ENCODE measurements at regions not wholly inside any gene's neighbourhood (a gene's known extent, or its start where the extent isn't known, plus 50 kb on each side); places are given as distances from the start of the nearest gene placed in this dataset.

DNA sequence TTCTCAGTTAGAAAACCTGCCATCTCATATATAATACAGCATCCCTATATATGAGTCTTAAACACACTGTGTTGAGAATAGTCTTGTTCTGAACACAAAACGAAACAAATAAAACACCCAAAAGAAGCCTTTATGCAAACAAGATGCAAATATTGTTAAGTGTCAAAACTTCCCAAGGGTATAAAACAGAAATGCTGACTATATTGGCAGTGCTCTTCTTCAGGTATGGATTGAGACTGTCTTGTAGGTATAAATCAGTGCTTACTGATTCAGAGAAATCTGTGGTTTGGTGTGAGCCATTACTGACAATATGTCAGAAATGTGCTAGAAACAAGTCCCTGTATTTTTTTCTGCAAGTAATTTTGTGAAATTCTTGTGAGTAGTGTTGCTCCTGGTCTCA is 82.8 kb upstream of the CTSO start:
- ChIA-PET CTCF (no interaction called here), POLR2A (ENCODE audit: unreplicated experiment) (no interaction called here)
- BruUV-seq (replicated peaks): no TSS peak
- no peak for DNase-seq
- TF ChIP-seq, protein P1, sequence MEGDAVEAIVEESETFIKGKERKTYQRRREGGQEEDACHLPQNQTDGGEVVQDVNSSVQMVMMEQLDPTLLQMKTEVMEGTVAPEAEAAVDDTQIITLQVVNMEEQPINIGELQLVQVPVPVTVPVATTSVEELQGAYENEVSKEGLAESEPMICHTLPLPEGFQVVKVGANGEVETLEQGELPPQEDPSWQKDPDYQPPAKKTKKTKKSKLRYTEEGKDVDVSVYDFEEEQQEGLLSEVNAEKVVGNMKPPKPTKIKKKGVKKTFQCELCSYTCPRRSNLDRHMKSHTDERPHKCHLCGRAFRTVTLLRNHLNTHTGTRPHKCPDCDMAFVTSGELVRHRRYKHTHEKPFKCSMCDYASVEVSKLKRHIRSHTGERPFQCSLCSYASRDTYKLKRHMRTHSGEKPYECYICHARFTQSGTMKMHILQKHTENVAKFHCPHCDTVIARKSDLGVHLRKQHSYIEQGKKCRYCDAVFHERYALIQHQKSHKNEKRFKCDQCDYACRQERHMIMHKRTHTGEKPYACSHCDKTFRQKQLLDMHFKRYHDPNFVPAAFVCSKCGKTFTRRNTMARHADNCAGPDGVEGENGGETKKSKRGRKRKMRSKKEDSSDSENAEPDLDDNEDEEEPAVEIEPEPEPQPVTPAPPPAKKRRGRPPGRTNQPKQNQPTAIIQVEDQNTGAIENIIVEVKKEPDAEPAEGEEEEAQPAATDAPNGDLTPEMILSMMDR (conservative IDR thresholded peaks at IDR 0.05): no peak
- TF ChIP-seq EZH2 (IDR thresholded peaks at IDR 0.05; ENCODE audit: low read depth): no peak
- no peaks in the 10 kb centered on the region for H3K4me1 ChIP-seq (replicated peaks; ENCODE audit: insufficient read depth)
- H3K4me2 ChIP-seq: no peak overlapping the region
- no peaks in the 10 kb centered on the region for H3K27me3 ChIP-seq (ENCODE audit: insufficient read depth, low read depth)
- no peaks in the 10 kb centered on the region for H3K36me3 ChIP-seq (ENCODE audit: low read depth)
- H3F3A ChIP-seq (ENCODE audit: insufficient read depth, low read depth): no peaks in the 10 kb centered on the region
- no peak overlapping the region for H2AFZ ChIP-seq
- no peaks in the 10 kb centered on the region for H3K79me2 ChIP-seq (ENCODE audit: low read depth)
- H3K27ac ChIP-seq: no peak overlapping the region
- intact Hi-C loops (cut with micrococcal nuclease; ENCODE audit: unreplicated experiment): no loop called here
- no peaks in the 10 kb centered on the region for H3K9me2 ChIP-seq (ENCODE audit: insufficient read depth)
- no peaks in the 10 kb centered on the region for H4K20me1 ChIP-seq (ENCODE audit: insufficient read depth)
- H3K9me3 ChIP-seq (ENCODE audit: insufficient read depth, low read depth): no peaks in the 10 kb centered on the region
- H3K4me3 ChIP-seq: no peak overlapping the region

DNA sequence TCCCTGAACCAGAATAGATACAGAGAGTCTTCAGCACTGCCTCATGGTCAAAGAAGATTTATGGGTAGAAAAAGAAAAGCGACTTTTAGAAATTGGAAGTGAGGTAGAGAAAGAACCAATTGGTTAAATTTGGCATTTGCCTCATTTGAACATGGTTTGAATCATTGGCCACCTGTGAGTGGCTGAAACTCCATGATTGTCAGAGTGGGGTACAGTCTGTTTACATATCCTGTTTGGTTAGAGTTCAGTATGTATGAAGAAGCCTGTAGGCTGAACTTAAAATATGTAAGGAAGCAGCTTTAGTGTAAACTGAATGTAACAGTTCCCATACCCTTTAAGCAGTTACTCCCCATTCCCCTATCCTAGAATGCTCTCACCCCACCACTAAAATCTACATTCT is 76.0 kb upstream of the CTSO start:
- ChIA-PET CTCF (no interaction called here), POLR2A (ENCODE audit: unreplicated experiment) (no interaction called here)
- H3K9me2 ChIP-seq (ENCODE audit: insufficient read depth): no peaks in the 10 kb centered on the region
- no peak overlapping the region for H2AFZ ChIP-seq
- no peaks in the 10 kb centered on the region for H3K4me1 ChIP-seq (replicated peaks; ENCODE audit: insufficient read depth)
- no peaks in the 10 kb centered on the region for H4K20me1 ChIP-seq (ENCODE audit: insufficient read depth)
- no peaks in the 10 kb centered on the region for H3K36me3 ChIP-seq (ENCODE audit: low read depth)
- no peaks in the 10 kb centered on the region for H3F3A ChIP-seq (ENCODE audit: insufficient read depth, low read depth)
- H3K79me2 ChIP-seq (ENCODE audit: low read depth): no peaks in the 10 kb centered on the region
- no peak overlapping the region for H3K4me3 ChIP-seq
- no peaks in the 10 kb centered on the region for H3K27me3 ChIP-seq (ENCODE audit: insufficient read depth, low read depth)
- intact Hi-C loops (cut with micrococcal nuclease; ENCODE audit: unreplicated experiment): no loop called here
- no peak for TF ChIP-seq EZH2 (IDR thresholded peaks at IDR 0.05; ENCODE audit: low read depth)
- TF ChIP-seq, protein P1 (conservative IDR thresholded peaks at IDR 0.05): no peak
- DNase-seq: no peak
- BruUV-seq (replicated peaks): no TSS peak
- no peak overlapping the region for H3K4me2 ChIP-seq
- no peak overlapping the region for H3K27ac ChIP-seq
- H3K9me3 ChIP-seq (ENCODE audit: insufficient read depth, low read depth): no peaks in the 10 kb centered on the region

DNA sequence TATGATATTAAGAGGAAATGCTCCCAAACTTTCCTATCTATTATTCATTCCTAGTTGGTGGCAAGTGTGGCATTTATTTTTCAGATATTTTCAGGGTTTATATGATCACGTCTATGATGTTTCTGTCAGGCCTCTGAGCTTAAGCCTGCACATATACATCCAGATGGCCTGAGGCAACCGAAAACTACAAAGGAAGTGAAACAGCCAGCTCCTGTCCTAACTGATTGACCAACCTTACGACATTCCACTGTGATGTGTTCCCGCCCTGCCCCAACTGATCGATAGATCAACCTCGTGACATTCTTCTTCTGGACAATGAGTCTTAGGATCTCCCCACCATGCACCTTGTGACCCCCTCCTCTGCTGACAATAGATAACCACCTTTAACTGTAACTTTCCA is 67.6 kb upstream of the CTSO start:
- H3K27ac ChIP-seq: no peak overlapping the region
- no TSS peak for BruUV-seq (replicated peaks)
- no peaks in the 10 kb centered on the region for H3K27me3 ChIP-seq (ENCODE audit: insufficient read depth, low read depth)
- no peak for DNase-seq
- no peak overlapping the region for H2AFZ ChIP-seq
- H3K4me3 ChIP-seq: no peak overlapping the region
- H4K20me1 ChIP-seq (ENCODE audit: insufficient read depth): no peaks in the 10 kb centered on the region
- no peaks in the 10 kb centered on the region for H3K36me3 ChIP-seq (ENCODE audit: low read depth)
- no peaks in the 10 kb centered on the region for H3K4me1 ChIP-seq (replicated peaks; ENCODE audit: insufficient read depth)
- H3K4me2 ChIP-seq: no peak overlapping the region
- H3K9me3 ChIP-seq (ENCODE audit: insufficient read depth, low read depth): no peaks in the 10 kb centered on the region
- H3F3A ChIP-seq (ENCODE audit: insufficient read depth, low read depth): no peaks in the 10 kb centered on the region
- intact Hi-C loops (cut with micrococcal nuclease; ENCODE audit: unreplicated experiment): no loop called here
- POLR2A ChIA-PET (ENCODE audit: unreplicated experiment): no interaction called here
- no peaks in the 10 kb centered on the region for H3K79me2 ChIP-seq (ENCODE audit: low read depth)
- TF ChIP-seq, protein P1 (conservative IDR thresholded peaks at IDR 0.05): no peak
- no peak for TF ChIP-seq EZH2 (IDR thresholded peaks at IDR 0.05; ENCODE audit: low read depth)
- CTCF ChIA-PET: no interaction called here
- no peaks in the 10 kb centered on the region for H3K9me2 ChIP-seq (ENCODE audit: insufficient read depth)
